NCI-H2107 (cell line): ENCODE measurements at regions not wholly inside any gene's neighbourhood (a gene's known extent, or its start where the extent isn't known, plus 50 kb on each side); places are given as distances from the start of the nearest gene placed in this dataset.

ENCODE experiments used
- DNase-seq: peaks from one replicate; lab custom pipeline; 2025; lab: John Stamatoyannopoulos, UW

- no peak for DNase-seq
These were observed 233.1 kb downstream of the C1orf94 start for GRCh38 chr1:34409689-34410229.

DNA sequence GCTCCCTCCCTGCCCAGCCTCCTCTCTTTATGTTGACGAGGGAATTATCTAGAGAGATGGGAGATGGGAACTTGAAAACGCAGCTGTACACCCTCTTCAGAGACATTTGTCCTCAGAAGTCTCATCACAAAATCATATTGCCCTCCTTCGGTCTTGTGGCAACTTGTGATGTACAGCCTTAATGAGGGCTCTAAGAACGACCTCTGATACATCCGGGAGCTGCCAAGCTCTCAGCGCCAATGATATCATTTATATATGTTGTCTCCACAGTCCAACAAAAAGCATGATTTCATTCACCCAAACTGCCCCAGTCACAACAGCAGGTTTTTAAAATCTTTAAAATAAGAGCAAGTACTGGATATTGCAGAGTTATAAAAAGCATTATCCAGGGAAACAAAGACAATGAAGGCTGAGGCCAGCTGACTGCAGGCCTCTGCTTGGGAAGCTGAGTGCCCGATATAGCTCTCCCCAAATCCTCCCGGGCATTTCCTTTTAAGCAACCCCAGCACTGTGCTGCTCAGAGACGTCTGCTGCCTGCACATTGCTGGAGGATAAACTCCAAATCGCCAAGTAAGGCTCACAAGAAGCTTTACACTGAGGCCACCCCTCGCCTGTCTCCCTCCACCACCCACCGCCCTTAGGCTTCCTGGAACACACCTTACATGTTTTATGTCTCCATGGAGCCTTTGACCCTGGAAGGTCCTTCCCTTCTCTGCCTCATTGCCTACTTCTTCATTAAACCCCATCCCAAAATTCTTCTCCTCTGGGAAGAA, 236.1 kb downstream of the C1orf94 start:
- DNase-seq = no peak

- DNase-seq = no peak
These were observed 238.4 kb downstream of the C1orf94 start for GRCh38 chr1:34415140-34415539.

GRCh38 chr1:34418166-34418565, 241.5 kb downstream of the C1orf94 start:
- DNase-seq = no peak

- no peak for DNase-seq
These were observed 243.0 kb downstream of the C1orf94 start for GRCh38 chr1:34419663-34420136.

GRCh38 chr1:34425046-34425445, 248.3 kb downstream of the C1orf94 start:
- DNase-seq = no peak

- no peak for DNase-seq
These were observed 249.1 kb downstream of the C1orf94 start for GRCh38 chr1:34425785-34426184.

DNA sequence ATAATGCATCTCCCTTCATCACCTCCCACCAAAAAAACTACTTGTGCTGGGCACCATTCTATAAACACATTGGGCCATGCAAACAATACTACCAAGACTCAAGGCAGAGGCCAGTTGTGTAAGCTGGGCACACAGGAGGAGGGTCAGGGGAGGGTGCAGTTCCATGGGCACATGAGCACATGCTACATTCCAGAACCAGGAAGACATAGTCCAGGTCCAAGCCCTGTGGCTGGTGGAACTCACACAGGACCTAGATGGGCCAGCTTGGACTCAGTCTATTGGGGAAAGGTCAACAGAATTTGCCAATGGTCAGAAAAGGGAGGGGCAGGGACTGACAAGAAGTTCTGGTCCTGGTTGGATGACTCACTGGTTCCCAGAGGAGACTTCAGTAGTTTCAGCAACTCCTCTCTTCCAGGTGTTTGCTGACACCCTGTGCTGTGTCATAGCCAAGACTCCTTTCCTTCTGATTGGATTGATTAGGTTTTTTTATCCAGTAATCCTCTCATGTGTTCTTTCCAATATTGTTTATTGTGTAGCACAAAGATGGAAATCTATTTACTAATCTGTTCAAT, 249.7 kb downstream of the C1orf94 start:
- no peak for DNase-seq

- no peak for DNase-seq
These were observed 250.5 kb downstream of the C1orf94 start for GRCh38 chr1:34427170-34427569.

GRCh38 chr1:34433099-34433498, 256.4 kb downstream of the C1orf94 start:
- no peak for DNase-seq

GRCh38 chr1:34436836-34437235, 260.1 kb downstream of the C1orf94 start:
- no peak for DNase-seq

DNA sequence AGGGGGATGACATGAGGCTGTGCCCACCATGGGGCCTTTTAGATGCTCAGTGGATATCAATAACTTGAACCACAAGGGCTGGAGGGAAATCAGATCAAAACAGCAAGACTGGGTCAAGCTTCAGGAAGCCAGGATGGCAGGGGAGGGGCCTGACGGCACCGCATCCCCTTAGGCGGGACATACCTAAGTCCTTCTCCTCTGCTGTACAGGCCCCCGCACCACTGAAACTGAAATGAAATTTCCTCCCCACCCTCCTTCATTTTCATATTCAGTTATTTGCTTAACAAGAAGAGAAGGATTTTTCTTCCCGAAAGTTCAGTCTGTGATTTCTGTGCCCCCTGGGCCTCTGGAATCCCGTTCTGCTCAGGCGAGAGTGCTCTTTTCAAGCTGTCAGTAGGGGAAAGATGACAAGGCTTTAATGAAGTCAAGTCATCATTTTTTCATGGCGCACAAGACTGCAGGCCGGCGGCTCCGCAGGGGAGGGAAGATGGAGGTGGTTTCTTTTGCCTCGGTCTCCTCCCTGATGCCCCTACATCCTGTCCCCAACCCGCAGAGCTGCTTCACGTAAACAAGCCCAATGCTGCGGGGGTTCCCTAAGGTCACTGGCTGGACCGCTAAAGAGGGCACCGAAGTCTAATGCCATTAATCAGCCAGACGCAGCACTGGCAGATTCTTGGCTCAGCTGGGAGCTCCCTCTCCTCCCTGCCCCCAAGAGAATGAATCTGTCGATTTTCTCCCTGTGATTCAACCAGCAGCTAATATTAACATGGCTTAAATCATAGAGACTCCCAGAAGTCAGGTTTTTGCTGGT, 264.8 kb downstream of the C1orf94 start:
- DNase-seq = no peak

GRCh38 chr1:34444516-34444915, 267.8 kb downstream of the C1orf94 start:
- DNase-seq = no peak

GRCh38 chr1:34450325-34450724, 273.6 kb downstream of the C1orf94 start:
- DNase-seq = no peak

GRCh38 chr1:34452451-34452850, 275.7 kb downstream of the C1orf94 start:
- DNase-seq = no peak

DNA sequence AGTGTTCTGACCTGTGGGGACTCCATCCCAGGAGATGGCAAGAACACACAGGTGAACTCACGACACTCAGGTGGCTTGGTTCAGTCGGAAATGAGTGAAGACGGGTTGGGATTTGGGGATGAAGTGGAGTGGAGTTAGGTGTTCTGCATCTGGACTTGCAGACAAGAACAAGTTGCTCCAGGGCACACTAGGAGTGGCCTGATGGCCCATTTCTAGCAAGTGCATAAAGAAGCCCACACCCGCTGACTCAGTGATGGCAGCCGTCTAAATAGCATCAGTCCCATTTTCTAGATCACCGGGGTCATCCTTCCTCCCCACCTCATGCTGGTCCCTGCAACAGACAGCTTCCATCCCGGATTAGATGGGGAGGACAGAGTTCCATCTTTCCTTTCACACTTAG, 278.4 kb downstream of the C1orf94 start:
- DNase-seq = no peak

- no peak for DNase-seq
These were observed 283.5 kb downstream of the C1orf94 start for GRCh38 chr1:34460193-34460592.

- no peak for DNase-seq
These were observed 284.4 kb upstream of the GJB5 start for GRCh38 chr1:34470401-34470800.

GRCh38 chr1:34474566-34474965, 280.3 kb upstream of the GJB5 start:
- no peak for DNase-seq

GRCh38 chr1:34476371-34476770, 278.5 kb upstream of the GJB5 start:
- no peak for DNase-seq

DNA sequence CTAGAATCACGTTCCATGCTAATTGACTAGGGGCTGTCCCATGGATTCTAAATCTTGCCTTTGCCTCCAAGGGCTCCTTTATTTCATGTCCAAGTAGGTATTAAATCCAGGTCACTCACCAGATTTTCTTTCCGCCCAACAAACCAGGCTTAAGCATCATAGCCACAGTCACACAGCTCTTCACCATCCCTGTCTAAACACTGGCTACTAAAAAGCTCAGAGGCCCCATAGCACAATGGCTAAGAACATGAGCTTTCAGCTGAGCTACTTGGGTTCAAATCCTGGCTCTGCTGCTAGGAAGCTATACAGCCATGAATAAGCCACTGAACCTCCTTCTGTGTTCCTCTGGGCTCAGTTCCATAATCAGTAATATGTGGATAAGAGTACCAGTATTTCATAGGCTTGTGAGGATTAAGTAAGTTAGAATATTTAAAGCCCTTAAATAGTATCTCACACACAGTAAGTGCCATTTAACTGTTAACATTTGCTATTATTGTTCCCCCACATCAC, 277.2 kb upstream of the GJB5 start:
- DNase-seq = no peak

DNA sequence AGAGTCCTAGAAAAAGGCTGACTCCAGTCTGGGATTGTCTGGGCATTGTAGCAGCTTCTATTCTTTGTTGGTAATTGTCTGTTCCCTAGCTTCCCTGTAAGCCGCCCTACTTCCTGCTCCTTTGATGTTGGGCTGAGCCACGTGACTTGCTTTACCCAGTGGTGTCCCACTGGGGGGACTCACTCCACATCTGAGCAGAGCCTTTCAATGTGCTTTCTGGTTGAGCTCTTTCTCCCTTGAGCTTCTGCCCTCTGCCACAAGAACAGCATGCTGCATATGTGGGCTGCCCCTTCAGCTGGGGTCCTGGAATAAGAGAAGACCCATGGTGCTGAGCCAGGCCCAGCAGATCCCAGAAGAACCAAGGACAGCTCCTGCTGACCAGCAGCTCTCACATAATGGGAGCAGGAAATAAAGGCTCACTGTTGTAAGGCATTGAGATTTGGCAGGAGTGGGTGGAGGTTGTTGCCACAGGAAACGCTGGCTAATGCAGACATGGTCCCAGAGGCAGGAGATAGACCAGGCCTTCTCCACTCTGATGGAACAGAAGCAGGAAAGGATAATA, 276.3 kb upstream of the GJB5 start:
- DNase-seq = no peak
